H1 (cell line): ENCODE measurements at regions not wholly inside any gene's neighbourhood (a gene's known extent, or its start where the extent isn't known, plus 50 kb on each side); places are given as distances from the start of the nearest gene placed in this dataset.

Source experiments
- CHD7 ChIP-seq: fragments of 300-600 bp; sonication (generic); IDR thresholded peaks from 2 replicates; pipeline ENCODE4 v1.7.1; 2012; ENCODE audit warnings: low read length, moderate library complexity, mild to moderate bottlenecking, inconsistent platforms; ENCODE audit not compliant: insufficient replicate concordance
- PHF8 ChIP-seq: fragments of 200-600 bp; sonication (generic); conservative IDR thresholded peaks from 2 replicates; pipeline ENCODE4 v1.7.1; 2012; ENCODE audit warnings: low read depth, mild to moderate bottlenecking, inconsistent platforms, low read length, moderate library complexity
- TEAD4 ChIP-seq: IDR thresholded peaks from 2 replicates; pipeline ENCODE4 v1.6.1; 2012; ENCODE audit warnings: low read depth, low read length, inconsistent platforms, mixed read lengths

- no peak for TF ChIP-seq CHD7
- TF ChIP-seq TEAD4, result no peak
- TF ChIP-seq PHF8, result no peak
These were observed 90.6 kb downstream of the MRPL14 start (continued) for GRCh38 chr6:44036699-44037101.
